GM23338 (cell line): ENCODE measurements at regions not wholly inside any gene's neighbourhood (a gene's known extent, or its start where the extent isn't known, plus 50 kb on each side); places are given as distances from the start of the nearest gene placed in this dataset.

ENCODE experiments used
- ATAC-seq: fragments of 200-7000 bp; cut with Tn5 transposase; 3 replicates; pipeline ENCODE4 v1.9.1; 2020
- DNase-seq: peaks from one replicate; pipeline ENCODE4 v3.0.0-alpha.2; 2015; ENCODE audit warnings: low spot score
- H2AFZ ChIP-seq: fragments of 200-600 bp; sonication (generic); 2 replicates; pipeline ENCODE4 v1.8.0; 2016; ENCODE audit warnings: antibody characterized with exemption, mild to moderate bottlenecking, moderate library complexity
- H3F3A ChIP-seq: fragments of 200-600 bp; sonication (generic); replicated peaks from 2 replicates; pipeline ENCODE4 v1.8.0; 2017; ENCODE audit warnings: antibody characterized with exemption, mixed run types, low read depth
- H3K27ac ChIP-seq: fragments of 200-600 bp; sonication (generic); 2 replicates; pipeline ENCODE4 v1.6.1; 2016; ENCODE audit warnings: low read depth
- H3K27me3 ChIP-seq: fragments of 200-600 bp; sonication (generic); 2 replicates; pipeline ENCODE4 v1.8.0; 2016; ENCODE audit warnings: mild to moderate bottlenecking, mixed run types, moderate library complexity; ENCODE audit not compliant: insufficient read depth
- H3K36me3 ChIP-seq: fragments of 200-600 bp; sonication (generic); 2 replicates; pipeline ENCODE4 v1.8.0; 2016; ENCODE audit warnings: mild to moderate bottlenecking; ENCODE audit not compliant: insufficient read depth
- H3K4me1 ChIP-seq: fragments of 200-600 bp; sonication (generic); 2 replicates; pipeline ENCODE4 v1.8.0; 2016; ENCODE audit warnings: mild to moderate bottlenecking, moderate library complexity; ENCODE audit not compliant: insufficient read depth
- H3K4me2 ChIP-seq: fragments of 200-600 bp; sonication (generic); 2 replicates; pipeline ENCODE4 v1.7.1; 2017; ENCODE audit warnings: mixed run types
- H3K4me3 ChIP-seq: fragments of 200-600 bp; sonication (generic); 2 replicates; pipeline ENCODE4 v1.6.1; 2016; ENCODE audit warnings: mixed run types
- H3K79me2 ChIP-seq: fragments of 200-600 bp; sonication (generic); replicated peaks from 2 replicates; pipeline ENCODE4 v1.8.0; 2017; ENCODE audit warnings: mild to moderate bottlenecking; ENCODE audit not compliant: insufficient read depth
- H3K9me2 ChIP-seq: fragments of 200-600 bp; sonication (generic); 2 replicates; pipeline ENCODE4 v1.8.0; 2017; ENCODE audit not compliant: insufficient read depth
- H4K20me1 ChIP-seq: fragments of 200-600 bp; sonication (generic); replicated peaks from 2 replicates; pipeline ENCODE4 v1.8.0; 2017; ENCODE audit warnings: mild to moderate bottlenecking; ENCODE audit not compliant: insufficient read depth
- H3K27ac Mint-ChIP-seq: 2 replicates; pipeline ENCODE4 v1.8.0; 2020; ENCODE audit warnings: inconsistent platforms, mild to moderate bottlenecking, moderate library complexity, mixed read lengths
- H3K27me3 Mint-ChIP-seq: 3 replicates; pipeline ENCODE4 v1.8.0; 2022; ENCODE audit warnings: low read depth, mild to moderate bottlenecking, moderate library complexity, mixed read lengths, inconsistent platforms; ENCODE audit not compliant: insufficient read depth, poor library complexity
- H3K36me3 Mint-ChIP-seq: 3 replicates; pipeline ENCODE4 v1.8.0; 2021; ENCODE audit warnings: low read depth, mild to moderate bottlenecking, inconsistent platforms, moderate library complexity, mixed read lengths
- H3K4me1 Mint-ChIP-seq: 3 replicates; pipeline ENCODE4 v1.8.0; 2020; ENCODE audit warnings: mild to moderate bottlenecking, inconsistent platforms, mixed read lengths
- H3K4me3 Mint-ChIP-seq: 3 replicates; pipeline ENCODE4 v1.8.0; 2021; ENCODE audit warnings: moderate library complexity, mild to moderate bottlenecking, inconsistent platforms, mixed read lengths
- H3K9me3 Mint-ChIP-seq: 3 replicates; pipeline ENCODE4 v1.8.0; 2020; ENCODE audit warnings: moderate library complexity, mild to moderate bottlenecking, inconsistent platforms, mixed read lengths
- CREB1 ChIP-seq: fragments of 250-450 bp; sonication (Bioruptor Pico); IDR thresholded peaks from 2 replicates; pipeline ENCODE4 v1.5.0; 2020; ENCODE audit warnings: low read depth, mild to moderate bottlenecking, moderate library complexity
- CTCF ChIP-seq, 2 experiments: fragments of 200-600 bp in 1 of 2; sonication (generic) in 1 of 2; conservative IDR thresholded peaks; 2 replicates each; pipeline versions ENCODE4 v1.5.1 to v1.6.1; 2016 to 2017; ENCODE audit warnings: antibody characterized with exemption in 2 of 2, low read depth in 2 of 2, mild to moderate bottlenecking in 2 of 2, moderate library complexity in 1 of 2
- EZH2 ChIP-seq: fragments of 200-600 bp; sonication (generic); IDR thresholded peaks from one replicate; pipeline ENCODE4 v1.8.0; 2017; ENCODE audit warnings: antibody characterized with exemption, mild to moderate bottlenecking, low read depth; ENCODE audit not compliant: unreplicated experiment
- EZH2phosphoT487 ChIP-seq: fragments of 200-600 bp; sonication (generic); IDR thresholded peaks from one replicate; pipeline ENCODE4 v1.8.1; 2018; ENCODE audit warnings: antibody characterized with exemption; ENCODE audit not compliant: unreplicated experiment
- JUNB ChIP-seq: IDR thresholded peaks from one replicate; pipeline ENCODE4 v1.6.1; 2016; ENCODE audit warnings: antibody characterized with exemption; ENCODE audit not compliant: unreplicated experiment
- NANOG ChIP-seq: IDR thresholded peaks from 2 replicates; pipeline ENCODE4 v1.6.1; 2016; ENCODE audit warnings: antibody characterized with exemption, borderline replicate concordance
- POLR2AphosphoS5 ChIP-seq: IDR thresholded peaks from 2 replicates; pipeline ENCODE4 v1.6.1; 2016; ENCODE audit warnings: antibody characterized with exemption, low read depth
- STAT1 ChIP-seq: IDR thresholded peaks from one replicate; pipeline ENCODE4 v1.6.1; 2016; ENCODE audit warnings: antibody characterized with exemption; ENCODE audit not compliant: unreplicated experiment
- ZNF114 ChIP-seq: fragments of 250-450 bp; sonication (Bioruptor Pico); IDR thresholded peaks from 2 replicates; pipeline ENCODE4 v1.5.0; 2020; ENCODE audit warnings: mild to moderate bottlenecking, moderate library complexity
- ZNF331 ChIP-seq: fragments of 250-450 bp; sonication (Bioruptor Pico); IDR thresholded peaks from 2 replicates; pipeline ENCODE4 v1.5.0; 2020; ENCODE audit warnings: low read depth, mild to moderate bottlenecking, moderate library complexity
- TF ChIP-seq, protein P1 (sequence below): fragments of 250-450 bp; sonication (Bioruptor Pico); IDR thresholded peaks from 2 replicates; pipeline ENCODE4 v1.5.0; 2020; ENCODE audit warnings: mild to moderate bottlenecking, moderate library complexity
- TF ChIP-seq, protein P2 (sequence below): IDR thresholded peaks from 2 replicates; pipeline ENCODE4 v1.6.1; 2016; ENCODE audit warnings: antibody characterized with exemption
- TF ChIP-seq, protein P3 (sequence below): IDR thresholded peaks from one replicate; pipeline ENCODE4 v1.6.1; 2018; ENCODE audit warnings: antibody characterized with exemption; ENCODE audit not compliant: unreplicated experiment

- Mint-ChIP-seq H3K27me3 (peaks cover 27% of the 10 kb centered on the region), H3K27ac (no peak overlapping the region), H3K4me3 (no peak overlapping the region), H3K36me3 (no peaks in the 10 kb centered on the region), H3K4me1 (peaks cover 12% of the 10 kb centered on the region; the same call in 1 of the 3 replicates), H3K9me3 (no peaks in the 10 kb centered on the region; the same call in 2 of the 3 replicates)
- H3K4me3 ChIP-seq: no peak overlapping the region
- no peak for DNase-seq
- H3K27ac ChIP-seq: no peak overlapping the region
- H4K20me1 ChIP-seq: no peaks in the 10 kb centered on the region
- H3K27me3 ChIP-seq: peaks cover 9% of the 10 kb centered on the region
- H3K36me3 ChIP-seq: no peaks in the 10 kb centered on the region
- H3K79me2 ChIP-seq: no peaks in the 10 kb centered on the region
- no peaks in the 10 kb centered on the region; the same call in 1 of the 2 replicates for H3K4me1 ChIP-seq
- H3F3A ChIP-seq: no peaks in the 10 kb centered on the region
- H3K4me2 ChIP-seq: no peak overlapping the region
- no peak overlapping the region for H2AFZ ChIP-seq
- ATAC-seq: no peak
- H3K9me2 ChIP-seq: no peaks in the 10 kb centered on the region
- TF ChIP-seq ZNF331 (no peak), JUNB (no peak), ZNF114 (no peak), STAT1 (no peak), CREB1 (CRISPR knock-in tag) (no peak), NANOG (no peak), EZH2phosphoT487 (no peak), POLR2AphosphoS5 (no peak), EZH2 (no peak), CTCF (conservative IDR thresholded peaks at IDR 0.05; ENCODE audit: low read depth in 2 of 2) (no peak)
- TF ChIP-seq, protein P1, sequence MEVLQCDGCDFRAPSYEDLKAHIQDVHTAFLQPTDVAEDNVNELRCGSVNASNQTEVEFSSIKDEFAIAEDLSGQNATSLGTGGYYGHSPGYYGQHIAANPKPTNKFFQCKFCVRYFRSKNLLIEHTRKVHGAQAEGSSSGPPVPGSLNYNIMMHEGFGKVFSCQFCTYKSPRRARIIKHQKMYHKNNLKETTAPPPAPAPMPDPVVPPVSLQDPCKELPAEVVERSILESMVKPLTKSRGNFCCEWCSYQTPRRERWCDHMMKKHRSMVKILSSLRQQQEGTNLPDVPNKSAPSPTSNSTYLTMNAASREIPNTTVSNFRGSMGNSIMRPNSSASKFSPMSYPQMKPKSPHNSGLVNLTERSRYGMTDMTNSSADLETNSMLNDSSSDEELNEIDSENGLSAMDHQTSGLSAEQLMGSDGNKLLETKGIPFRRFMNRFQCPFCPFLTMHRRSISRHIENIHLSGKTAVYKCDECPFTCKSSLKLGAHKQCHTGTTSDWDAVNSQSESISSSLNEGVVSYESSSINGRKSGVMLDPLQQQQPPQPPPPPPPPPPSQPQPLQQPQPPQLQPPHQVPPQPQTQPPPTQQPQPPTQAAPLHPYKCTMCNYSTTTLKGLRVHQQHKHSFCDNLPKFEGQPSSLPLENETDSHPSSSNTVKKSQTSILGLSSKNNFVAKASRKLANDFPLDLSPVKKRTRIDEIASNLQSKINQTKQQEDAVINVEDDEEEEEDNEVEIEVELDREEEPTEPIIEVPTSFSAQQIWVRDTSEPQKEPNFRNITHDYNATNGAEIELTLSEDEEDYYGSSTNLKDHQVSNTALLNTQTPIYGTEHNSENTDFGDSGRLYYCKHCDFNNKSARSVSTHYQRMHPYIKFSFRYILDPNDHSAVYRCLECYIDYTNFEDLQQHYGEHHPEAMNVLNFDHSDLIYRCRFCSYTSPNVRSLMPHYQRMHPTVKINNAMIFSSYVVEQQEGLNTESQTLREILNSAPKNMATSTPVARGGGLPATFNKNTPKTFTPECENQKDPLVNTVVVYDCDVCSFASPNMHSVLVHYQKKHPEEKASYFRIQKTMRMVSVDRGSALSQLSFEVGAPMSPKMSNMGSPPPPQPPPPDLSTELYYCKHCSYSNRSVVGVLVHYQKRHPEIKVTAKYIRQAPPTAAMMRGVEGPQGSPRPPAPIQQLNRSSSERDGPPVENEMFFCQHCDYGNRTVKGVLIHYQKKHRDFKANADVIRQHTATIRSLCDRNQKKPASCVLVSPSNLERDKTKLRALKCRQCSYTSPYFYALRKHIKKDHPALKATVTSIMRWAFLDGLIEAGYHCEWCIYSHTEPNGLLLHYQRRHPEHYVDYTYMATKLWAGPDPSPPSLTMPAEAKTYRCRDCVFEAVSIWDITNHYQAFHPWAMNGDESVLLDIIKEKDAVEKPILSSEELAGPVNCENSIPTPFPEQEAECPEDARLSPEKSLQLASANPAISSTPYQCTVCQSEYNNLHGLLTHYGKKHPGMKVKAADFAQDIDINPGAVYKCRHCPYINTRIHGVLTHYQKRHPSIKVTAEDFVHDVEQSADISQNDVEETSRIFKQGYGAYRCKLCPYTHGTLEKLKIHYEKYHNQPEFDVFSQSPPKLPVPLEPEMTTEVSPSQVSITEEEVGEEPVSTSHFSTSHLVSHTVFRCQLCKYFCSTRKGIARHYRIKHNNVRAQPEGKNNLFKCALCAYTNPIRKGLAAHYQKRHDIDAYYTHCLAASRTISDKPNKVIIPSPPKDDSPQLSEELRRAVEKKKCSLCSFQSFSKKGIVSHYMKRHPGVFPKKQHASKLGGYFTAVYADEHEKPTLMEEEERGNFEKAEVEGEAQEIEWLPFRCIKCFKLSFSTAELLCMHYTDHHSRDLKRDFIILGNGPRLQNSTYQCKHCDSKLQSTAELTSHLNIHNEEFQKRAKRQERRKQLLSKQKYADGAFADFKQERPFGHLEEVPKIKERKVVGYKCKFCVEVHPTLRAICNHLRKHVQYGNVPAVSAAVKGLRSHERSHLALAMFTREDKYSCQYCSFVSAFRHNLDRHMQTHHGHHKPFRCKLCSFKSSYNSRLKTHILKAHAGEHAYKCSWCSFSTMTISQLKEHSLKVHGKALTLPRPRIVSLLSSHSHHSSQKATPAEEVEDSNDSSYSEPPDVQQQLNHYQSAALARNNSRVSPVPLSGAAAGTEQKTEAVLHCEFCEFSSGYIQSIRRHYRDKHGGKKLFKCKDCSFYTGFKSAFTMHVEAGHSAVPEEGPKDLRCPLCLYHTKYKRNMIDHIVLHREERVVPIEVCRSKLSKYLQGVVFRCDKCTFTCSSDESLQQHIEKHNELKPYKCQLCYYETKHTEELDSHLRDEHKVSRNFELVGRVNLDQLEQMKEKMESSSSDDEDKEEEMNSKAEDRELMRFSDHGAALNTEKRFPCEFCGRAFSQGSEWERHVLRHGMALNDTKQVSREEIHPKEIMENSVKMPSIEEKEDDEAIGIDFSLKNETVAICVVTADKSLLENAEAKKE (CRISPR knock-in tag): no peak
- TF ChIP-seq, protein P2, sequence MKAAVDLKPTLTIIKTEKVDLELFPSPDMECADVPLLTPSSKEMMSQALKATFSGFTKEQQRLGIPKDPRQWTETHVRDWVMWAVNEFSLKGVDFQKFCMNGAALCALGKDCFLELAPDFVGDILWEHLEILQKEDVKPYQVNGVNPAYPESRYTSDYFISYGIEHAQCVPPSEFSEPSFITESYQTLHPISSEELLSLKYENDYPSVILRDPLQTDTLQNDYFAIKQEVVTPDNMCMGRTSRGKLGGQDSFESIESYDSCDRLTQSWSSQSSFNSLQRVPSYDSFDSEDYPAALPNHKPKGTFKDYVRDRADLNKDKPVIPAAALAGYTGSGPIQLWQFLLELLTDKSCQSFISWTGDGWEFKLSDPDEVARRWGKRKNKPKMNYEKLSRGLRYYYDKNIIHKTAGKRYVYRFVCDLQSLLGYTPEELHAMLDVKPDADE: no peak
- TF ChIP-seq, protein P3, sequence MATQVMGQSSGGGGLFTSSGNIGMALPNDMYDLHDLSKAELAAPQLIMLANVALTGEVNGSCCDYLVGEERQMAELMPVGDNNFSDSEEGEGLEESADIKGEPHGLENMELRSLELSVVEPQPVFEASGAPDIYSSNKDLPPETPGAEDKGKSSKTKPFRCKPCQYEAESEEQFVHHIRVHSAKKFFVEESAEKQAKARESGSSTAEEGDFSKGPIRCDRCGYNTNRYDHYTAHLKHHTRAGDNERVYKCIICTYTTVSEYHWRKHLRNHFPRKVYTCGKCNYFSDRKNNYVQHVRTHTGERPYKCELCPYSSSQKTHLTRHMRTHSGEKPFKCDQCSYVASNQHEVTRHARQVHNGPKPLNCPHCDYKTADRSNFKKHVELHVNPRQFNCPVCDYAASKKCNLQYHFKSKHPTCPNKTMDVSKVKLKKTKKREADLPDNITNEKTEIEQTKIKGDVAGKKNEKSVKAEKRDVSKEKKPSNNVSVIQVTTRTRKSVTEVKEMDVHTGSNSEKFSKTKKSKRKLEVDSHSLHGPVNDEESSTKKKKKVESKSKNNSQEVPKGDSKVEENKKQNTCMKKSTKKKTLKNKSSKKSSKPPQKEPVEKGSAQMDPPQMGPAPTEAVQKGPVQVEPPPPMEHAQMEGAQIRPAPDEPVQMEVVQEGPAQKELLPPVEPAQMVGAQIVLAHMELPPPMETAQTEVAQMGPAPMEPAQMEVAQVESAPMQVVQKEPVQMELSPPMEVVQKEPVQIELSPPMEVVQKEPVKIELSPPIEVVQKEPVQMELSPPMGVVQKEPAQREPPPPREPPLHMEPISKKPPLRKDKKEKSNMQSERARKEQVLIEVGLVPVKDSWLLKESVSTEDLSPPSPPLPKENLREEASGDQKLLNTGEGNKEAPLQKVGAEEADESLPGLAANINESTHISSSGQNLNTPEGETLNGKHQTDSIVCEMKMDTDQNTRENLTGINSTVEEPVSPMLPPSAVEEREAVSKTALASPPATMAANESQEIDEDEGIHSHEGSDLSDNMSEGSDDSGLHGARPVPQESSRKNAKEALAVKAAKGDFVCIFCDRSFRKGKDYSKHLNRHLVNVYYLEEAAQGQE: no peak
These were observed 67.8 kb downstream of the IGLL1 start for GRCh38 chr22:23512348-23512705.
